Tibial artery (tissue), 4 donors: ENCODE measurements at regions not wholly inside any gene's neighbourhood (a gene's known extent, or its start where the extent isn't known, plus 50 kb on each side); places are given as distances from the start of the nearest gene placed in this dataset.

Experiments
- DNase-seq, 2 donors: peaks; one replicate each; pipeline ENCODE4 v3.0.0-alpha.2; 2019
- H3K27ac ChIP-seq, 2 donors: fragments of 200-600 bp; sonication (generic) in 1 of 2; 1 replicate in 1 of 2; 2 replicates in 1 of 2; pipeline ENCODE4 v1.5.1; 2018 to 2019; ENCODE audit warnings: mild to moderate bottlenecking in 1 of 2
- H3K27me3 ChIP-seq, 2 donors: fragments of 200-600 bp; sonication (generic) in 1 of 2; one replicate each; pipeline versions ENCODE4 v1.5.1 to v1.6.0; 2016 to 2019
- H3K36me3 ChIP-seq, 3 donors: fragments of 200-600 bp; sonication (generic) in 2 of 3; one replicate each; pipeline ENCODE4 v1.5.1; 2016 to 2019; ENCODE audit warnings: mild to moderate bottlenecking in 2 of 3
- H3K4me1 ChIP-seq, 4 donors: fragments of 200-600 bp; sonication (generic) in 2 of 4; 1 replicate in 3 of 4; 2 replicates in 1 of 4; pipeline ENCODE4 v1.5.1; 2016 to 2019
- H3K4me3 ChIP-seq, 2 donors: fragments of 200-600 bp; sonication (generic) in 1 of 2; 1 replicate in 1 of 2; 2 replicates in 1 of 2; pipeline ENCODE4 v1.5.1; 2018 to 2019; ENCODE audit warnings: mild to moderate bottlenecking in 2 of 2
- H3K9me3 ChIP-seq, 3 donors: fragments of 200-600 bp; sonication (generic) in 1 of 3; one replicate each; pipeline ENCODE4 v1.5.1; 2016 to 2019
- intact Hi-C: fragments of 100-400 bp; cut with DNase I; formaldehyde crosslinking; loops from one replicate; pipeline ENCODE4 v1.15.0; 2023; ENCODE audit warnings: low total_unique reads
- TF ChIP-seq, protein P1 (sequence below), 2 experiments: fragments of 200-600 bp in 1 of 2; fragments of 450-650 bp in 1 of 2; IDR thresholded peaks; one replicate each; pipeline ENCODE4 v1.5.1; 2017 to 2019; ENCODE audit warnings: antibody characterized with exemption in 2 of 2, mild to moderate bottlenecking in 1 of 2, moderate library complexity in 1 of 2

DNA sequence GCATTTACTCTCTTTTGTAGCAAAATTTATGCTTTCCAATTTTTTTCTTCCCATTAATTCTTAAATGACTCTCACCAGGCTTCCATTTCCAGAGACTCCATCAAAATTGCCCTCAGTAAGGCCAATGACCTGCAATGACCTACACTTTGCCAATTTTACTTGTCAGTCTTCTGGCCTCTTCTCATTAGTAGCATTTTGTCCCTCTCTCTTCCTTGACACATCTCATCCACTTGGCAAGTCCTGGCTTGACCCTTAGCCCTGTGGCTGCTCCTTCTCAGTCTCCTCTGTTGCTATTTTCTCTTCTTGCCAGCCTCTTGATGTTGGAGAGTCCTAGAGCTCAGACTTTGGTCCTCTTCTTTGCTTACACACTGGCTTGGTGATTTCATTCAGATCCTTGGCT is 166.1 kb upstream of the MTPN start:
- H3K4me1 ChIP-seq: no peaks in the 10 kb centered on the region
- H3K36me3 ChIP-seq: no peaks in the 10 kb centered on the region
- no peaks in the 10 kb centered on the region for H3K27me3 ChIP-seq
- no peak overlapping the region for H3K4me3 ChIP-seq
- no peak overlapping the region for H3K27ac ChIP-seq
- intact Hi-C loops: no loop called here
- no peak for DNase-seq
- no peaks in the 10 kb centered on the region for H3K9me3 ChIP-seq
- TF ChIP-seq, protein P1, sequence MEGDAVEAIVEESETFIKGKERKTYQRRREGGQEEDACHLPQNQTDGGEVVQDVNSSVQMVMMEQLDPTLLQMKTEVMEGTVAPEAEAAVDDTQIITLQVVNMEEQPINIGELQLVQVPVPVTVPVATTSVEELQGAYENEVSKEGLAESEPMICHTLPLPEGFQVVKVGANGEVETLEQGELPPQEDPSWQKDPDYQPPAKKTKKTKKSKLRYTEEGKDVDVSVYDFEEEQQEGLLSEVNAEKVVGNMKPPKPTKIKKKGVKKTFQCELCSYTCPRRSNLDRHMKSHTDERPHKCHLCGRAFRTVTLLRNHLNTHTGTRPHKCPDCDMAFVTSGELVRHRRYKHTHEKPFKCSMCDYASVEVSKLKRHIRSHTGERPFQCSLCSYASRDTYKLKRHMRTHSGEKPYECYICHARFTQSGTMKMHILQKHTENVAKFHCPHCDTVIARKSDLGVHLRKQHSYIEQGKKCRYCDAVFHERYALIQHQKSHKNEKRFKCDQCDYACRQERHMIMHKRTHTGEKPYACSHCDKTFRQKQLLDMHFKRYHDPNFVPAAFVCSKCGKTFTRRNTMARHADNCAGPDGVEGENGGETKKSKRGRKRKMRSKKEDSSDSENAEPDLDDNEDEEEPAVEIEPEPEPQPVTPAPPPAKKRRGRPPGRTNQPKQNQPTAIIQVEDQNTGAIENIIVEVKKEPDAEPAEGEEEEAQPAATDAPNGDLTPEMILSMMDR (IDR thresholded peaks at IDR 0.05): no peak

DNA sequence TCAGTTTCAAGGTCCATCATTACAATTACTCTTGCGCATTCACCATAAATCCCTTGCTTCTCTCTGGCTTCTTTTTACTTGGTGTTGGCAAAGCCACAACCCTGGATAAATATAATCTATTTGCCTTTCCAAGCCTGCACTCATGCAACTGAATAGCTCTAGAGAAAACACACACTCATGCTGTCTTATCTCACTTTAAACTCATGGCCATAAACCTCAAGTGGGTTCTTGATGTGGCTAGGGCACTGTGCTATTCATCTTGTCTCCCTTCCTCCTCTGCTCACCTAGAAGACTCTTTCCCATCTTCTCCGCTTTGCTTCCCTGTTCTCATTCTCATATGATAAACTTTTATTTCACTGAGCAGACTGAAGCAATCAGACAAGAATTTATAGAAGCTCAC is 165.4 kb upstream of the MTPN start:
- Histone ChIP-seq H3K27me3 (no peaks in the 10 kb centered on the region), H3K4me1 (no peaks in the 10 kb centered on the region), H3K36me3 (no peaks in the 10 kb centered on the region), H3K4me3 (no peak overlapping the region), H3K27ac (no peak overlapping the region), H3K9me3 (no peaks in the 10 kb centered on the region)
- TF ChIP-seq, protein P1 (IDR thresholded peaks at IDR 0.05): no peak
- intact Hi-C loops: no loop called here
- no peak for DNase-seq

DNA sequence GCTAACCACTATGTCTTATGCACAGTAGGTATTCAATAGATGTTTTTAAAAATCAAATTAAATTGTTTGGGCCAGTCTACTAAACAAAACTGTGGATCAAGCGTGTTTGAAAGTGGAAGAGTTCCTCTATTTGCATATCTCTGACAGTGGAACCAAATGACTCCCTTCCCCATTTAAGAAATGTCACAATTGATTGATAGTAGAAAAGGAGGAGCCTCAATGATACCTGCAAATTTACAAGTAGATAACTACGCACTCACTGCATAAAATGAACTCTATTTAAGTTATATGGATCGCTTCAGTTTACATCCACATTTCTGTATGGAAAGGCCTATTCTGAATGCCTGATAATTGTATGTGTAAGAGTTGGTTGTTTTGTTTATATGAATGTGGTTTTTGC is 163.3 kb upstream of the MTPN start:
- intact Hi-C loops: no loop called here
- Histone ChIP-seq H3K4me1 (no peaks in the 10 kb centered on the region), H3K4me3 (no peak overlapping the region), H3K27me3 (no peaks in the 10 kb centered on the region), H3K9me3 (no peaks in the 10 kb centered on the region), H3K27ac (no peak overlapping the region), H3K36me3 (no peaks in the 10 kb centered on the region)
- TF ChIP-seq, protein P1 (IDR thresholded peaks at IDR 0.05): no peak
- no peak for DNase-seq

DNA sequence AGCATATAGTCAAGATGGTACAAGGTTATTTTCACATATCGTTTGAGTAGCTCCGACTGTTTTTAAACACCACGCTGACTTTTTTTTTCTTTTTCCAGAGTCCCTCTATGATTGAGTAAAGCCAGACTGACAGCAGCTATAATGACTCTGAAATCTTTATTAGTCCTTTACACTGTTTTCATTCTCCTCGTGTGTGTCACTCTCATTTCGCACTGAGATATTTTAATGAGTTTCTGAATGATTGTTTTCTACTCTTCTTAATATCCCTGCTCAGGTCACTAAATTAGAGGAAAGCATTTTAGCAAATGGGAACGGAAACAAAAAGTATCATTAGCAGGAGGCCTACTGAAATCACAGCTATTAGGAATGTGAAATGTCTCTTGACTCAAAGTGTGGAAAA is 162.3 kb upstream of the MTPN start:
- DNase-seq: no peak
- intact Hi-C loops: no loop called here
- H3K9me3 ChIP-seq: no peaks in the 10 kb centered on the region
- no peak overlapping the region for H3K27ac ChIP-seq
- no peaks in the 10 kb centered on the region for H3K27me3 ChIP-seq
- no peaks in the 10 kb centered on the region for H3K4me1 ChIP-seq
- H3K4me3 ChIP-seq: no peak overlapping the region
- TF ChIP-seq, protein P1 (IDR thresholded peaks at IDR 0.05): no peak
- H3K36me3 ChIP-seq: no peaks in the 10 kb centered on the region

DNA sequence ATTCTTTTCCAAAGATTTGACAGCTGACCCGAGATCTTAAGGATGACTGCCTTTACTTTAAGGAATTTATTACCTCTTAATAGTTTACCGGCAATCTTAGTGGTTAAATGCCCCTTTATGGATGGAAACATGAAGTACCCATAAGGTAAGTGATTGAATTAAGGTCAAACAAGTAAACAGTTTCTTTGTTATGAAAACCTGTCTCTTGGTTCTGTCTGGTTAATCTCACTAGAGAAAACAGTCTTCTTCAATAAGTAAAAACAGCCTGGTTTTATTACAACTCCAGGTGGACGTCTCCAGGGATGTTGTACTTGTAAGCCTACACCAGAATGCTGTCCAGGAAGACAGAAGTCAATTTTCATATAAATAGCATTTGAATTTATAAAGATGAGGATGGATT is 161.8 kb upstream of the MTPN start:
- no peak for DNase-seq
- no peaks in the 10 kb centered on the region for H3K36me3 ChIP-seq
- no peak overlapping the region for H3K27ac ChIP-seq
- peaks cover 0 to 3% of the 10 kb centered on the region in 2 donors for H3K27me3 ChIP-seq
- H3K4me1 ChIP-seq: no peaks in the 10 kb centered on the region
- TF ChIP-seq, protein P1 (IDR thresholded peaks at IDR 0.05): no peak
- no peaks in the 10 kb centered on the region for H3K9me3 ChIP-seq
- H3K4me3 ChIP-seq: no peak overlapping the region
- intact Hi-C loops: no loop called here

DNA sequence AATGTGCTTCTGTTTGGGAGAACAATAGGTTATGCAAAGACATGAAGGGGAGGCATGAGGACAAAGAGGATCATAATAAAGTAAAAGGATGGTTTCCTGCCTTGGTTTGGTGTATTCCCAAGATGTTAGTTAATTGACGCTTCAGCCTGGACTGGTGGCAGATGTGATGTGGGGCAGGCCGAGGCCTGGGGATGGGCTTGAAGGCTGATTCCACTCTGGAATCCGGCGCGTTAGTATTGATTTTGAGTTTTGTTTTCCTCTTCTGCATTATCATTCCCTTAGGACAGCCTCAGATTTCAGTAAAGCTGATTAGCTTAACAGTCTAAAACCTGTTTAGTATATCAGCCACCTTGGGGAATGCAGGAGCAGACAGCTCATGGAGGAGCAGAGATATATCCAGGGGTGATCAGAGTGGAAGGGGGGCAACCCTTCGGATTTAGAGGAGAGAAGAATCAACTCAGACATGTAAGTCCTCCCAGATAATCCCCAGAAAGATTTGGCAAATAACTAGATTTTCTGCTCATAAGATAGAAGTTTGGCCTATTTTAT is 159.8 kb upstream of the MTPN start:
- Histone ChIP-seq H3K4me3 (no peak overlapping the region), H3K9me3 (no peaks in the 10 kb centered on the region), H3K27me3 (peaks cover 0 to 3% of the 10 kb centered on the region in 2 donors), H3K36me3 (no peaks in the 10 kb centered on the region), H3K4me1 (no peaks in the 10 kb centered on the region), H3K27ac (no peak overlapping the region)
- intact Hi-C loops: no loop called here
- TF ChIP-seq, protein P1 (IDR thresholded peaks at IDR 0.05): no peak
- DNase-seq: no peak
